ENCODE measurements at regions not wholly inside any gene's neighbourhood (a gene's known extent, or its start where the extent isn't known, plus 50 kb on each side); places are given as distances from the start of the nearest gene placed in this dataset.

DNA sequence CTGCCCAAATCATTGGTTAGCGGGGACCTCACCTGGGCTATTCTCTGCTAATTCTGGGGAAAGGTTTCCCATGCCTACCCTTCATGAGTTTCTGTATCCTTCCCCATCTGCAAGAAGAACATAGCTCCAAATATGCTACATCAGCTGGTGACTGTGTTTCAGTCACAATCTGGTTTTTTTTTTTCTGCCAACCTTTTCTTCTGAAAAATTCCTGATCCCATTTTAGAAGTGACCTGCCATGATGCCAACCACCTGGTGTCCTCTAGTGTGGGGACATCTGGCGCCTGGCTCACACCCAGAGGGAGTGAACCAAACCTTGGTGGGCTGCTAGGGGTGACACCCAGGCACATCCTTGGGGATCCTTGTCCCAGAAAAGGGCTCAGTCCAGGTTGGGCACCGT, 76.1 kb downstream of the CHRD start:
- in situ Hi-C loops (cut with HindIII; ENCODE audit: low pct_unique_long_range_greater_than_20kb, low sequenced_read_pairs): no loop called here
- no peaks in the 10 kb centered on the region for H3K9me3 ChIP-seq (ENCODE audit: control insufficient read depth, insufficient read depth, low read depth, low read length)
- no peak overlapping the region for H3K27ac ChIP-seq (ENCODE audit: low read length)
- no peak for ATAC-seq
- DNase-seq (ENCODE audit: low read depth, low spot score): no peak
- ChIA-PET CTCF (interaction anchor here (0.6 kb wide), 1 partner anchor 87 kb away, joined by 8 read pairs; no protein-coding TSS in a partner anchor), POLR2A (no interaction called here)
- no peaks in the 10 kb centered on the region for H3K27me3 ChIP-seq (ENCODE audit: control insufficient read depth, insufficient read depth, low read length)
- intact Hi-C loops (cut with micrococcal nuclease; ENCODE audit: unreplicated experiment): no loop called here
- no TSS peak for BruUV-seq (replicated peaks)
- no peak for TF ChIP-seq TCF7L2 (IDR thresholded peaks at IDR 0.05; ENCODE audit: low read depth, low read length)
- TF ChIP-seq POLR2AphosphoS5 (IDR thresholded peaks at IDR 0.05; ENCODE audit: low read depth, low read length): no peak
- TF ChIP-seq, protein P1, sequence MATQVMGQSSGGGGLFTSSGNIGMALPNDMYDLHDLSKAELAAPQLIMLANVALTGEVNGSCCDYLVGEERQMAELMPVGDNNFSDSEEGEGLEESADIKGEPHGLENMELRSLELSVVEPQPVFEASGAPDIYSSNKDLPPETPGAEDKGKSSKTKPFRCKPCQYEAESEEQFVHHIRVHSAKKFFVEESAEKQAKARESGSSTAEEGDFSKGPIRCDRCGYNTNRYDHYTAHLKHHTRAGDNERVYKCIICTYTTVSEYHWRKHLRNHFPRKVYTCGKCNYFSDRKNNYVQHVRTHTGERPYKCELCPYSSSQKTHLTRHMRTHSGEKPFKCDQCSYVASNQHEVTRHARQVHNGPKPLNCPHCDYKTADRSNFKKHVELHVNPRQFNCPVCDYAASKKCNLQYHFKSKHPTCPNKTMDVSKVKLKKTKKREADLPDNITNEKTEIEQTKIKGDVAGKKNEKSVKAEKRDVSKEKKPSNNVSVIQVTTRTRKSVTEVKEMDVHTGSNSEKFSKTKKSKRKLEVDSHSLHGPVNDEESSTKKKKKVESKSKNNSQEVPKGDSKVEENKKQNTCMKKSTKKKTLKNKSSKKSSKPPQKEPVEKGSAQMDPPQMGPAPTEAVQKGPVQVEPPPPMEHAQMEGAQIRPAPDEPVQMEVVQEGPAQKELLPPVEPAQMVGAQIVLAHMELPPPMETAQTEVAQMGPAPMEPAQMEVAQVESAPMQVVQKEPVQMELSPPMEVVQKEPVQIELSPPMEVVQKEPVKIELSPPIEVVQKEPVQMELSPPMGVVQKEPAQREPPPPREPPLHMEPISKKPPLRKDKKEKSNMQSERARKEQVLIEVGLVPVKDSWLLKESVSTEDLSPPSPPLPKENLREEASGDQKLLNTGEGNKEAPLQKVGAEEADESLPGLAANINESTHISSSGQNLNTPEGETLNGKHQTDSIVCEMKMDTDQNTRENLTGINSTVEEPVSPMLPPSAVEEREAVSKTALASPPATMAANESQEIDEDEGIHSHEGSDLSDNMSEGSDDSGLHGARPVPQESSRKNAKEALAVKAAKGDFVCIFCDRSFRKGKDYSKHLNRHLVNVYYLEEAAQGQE (IDR thresholded peaks at IDR 0.05; ENCODE audit: insufficient read depth in 1 of 2, low read depth in 2 of 2, low read length in 1 of 2): no peak
- no peak for TF ChIP-seq CTCF (IDR thresholded peaks at IDR 0.05)
- no peak for TF ChIP-seq SIN3A (IDR thresholded peaks at IDR 0.05; ENCODE audit: borderline replicate concordance, insufficient read depth, low read depth, low read length)
- no peaks in the 10 kb centered on the region for H3K4me1 ChIP-seq (ENCODE audit: control insufficient read depth, insufficient read depth, low read length)
- H3K4me3 ChIP-seq (ENCODE audit: low read depth in 2 of 2, low read length in 2 of 2): no peak overlapping the region
- no peaks in the 10 kb centered on the region for H3K36me3 ChIP-seq (ENCODE audit: control insufficient read depth, insufficient read depth, low read length)

DNA sequence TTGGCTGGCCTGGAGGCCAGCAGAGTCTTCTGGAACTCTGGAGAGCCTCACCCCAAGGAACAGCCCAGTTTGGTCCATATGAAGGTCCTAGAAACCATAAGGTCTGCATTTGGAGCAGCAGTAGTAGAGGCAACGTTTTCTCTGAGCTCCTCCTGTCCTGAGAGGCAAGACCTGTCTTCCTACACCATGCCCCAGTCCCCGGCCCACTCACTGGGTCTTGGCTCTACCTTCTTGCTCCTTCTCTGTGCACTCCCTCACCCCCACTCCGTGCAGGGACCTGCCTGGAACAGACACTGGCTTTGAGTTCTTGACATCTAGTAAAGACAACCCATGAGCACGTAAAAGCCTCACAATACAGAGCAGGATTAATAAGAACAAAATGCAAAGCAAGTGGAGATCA, 76.6 kb downstream of the CHRD start:
- intact Hi-C loops (cut with micrococcal nuclease; ENCODE audit: unreplicated experiment): no loop called here
- in situ Hi-C loops (cut with HindIII; ENCODE audit: low pct_unique_long_range_greater_than_20kb, low sequenced_read_pairs): no loop called here
- no TSS peak for BruUV-seq (replicated peaks)
- DNase-seq (ENCODE audit: low read depth, low spot score) (no peak), ATAC-seq (no peak)
- TF ChIP-seq POLR2AphosphoS5 (IDR thresholded peaks at IDR 0.05; ENCODE audit: low read depth, low read length) (no peak), CTCF (IDR thresholded peaks at IDR 0.05) (no peak), SIN3A (IDR thresholded peaks at IDR 0.05; ENCODE audit: borderline replicate concordance, insufficient read depth, low read depth, low read length) (no peak), TCF7L2 (IDR thresholded peaks at IDR 0.05; ENCODE audit: low read depth, low read length) (no peak)
- TF ChIP-seq, protein P1 (IDR thresholded peaks at IDR 0.05; ENCODE audit: insufficient read depth in 1 of 2, low read depth in 2 of 2, low read length in 1 of 2): no peak
- no peaks in the 10 kb centered on the region for H3K27me3 ChIP-seq (ENCODE audit: control insufficient read depth, insufficient read depth, low read length)
- POLR2A ChIA-PET: no interaction called here
- CTCF ChIA-PET: interaction anchor here (0.6 kb wide), 1 partner anchor 86 kb away, joined by 8 read pairs; no protein-coding TSS in a partner anchor
- no peak overlapping the region for H3K4me3 ChIP-seq (ENCODE audit: low read depth in 2 of 2, low read length in 2 of 2)
- no peaks in the 10 kb centered on the region for H3K36me3 ChIP-seq (ENCODE audit: control insufficient read depth, insufficient read depth, low read length)
- no peaks in the 10 kb centered on the region for H3K9me3 ChIP-seq (ENCODE audit: control insufficient read depth, insufficient read depth, low read depth, low read length)
- no peak overlapping the region for H3K27ac ChIP-seq (ENCODE audit: low read length)
- H3K4me1 ChIP-seq (ENCODE audit: control insufficient read depth, insufficient read depth, low read length): no peaks in the 10 kb centered on the region
